Esophagus squamous epithelium (tissue), 5 donors: ENCODE measurements at regions not wholly inside any gene's neighbourhood (a gene's known extent, or its start where the extent isn't known, plus 50 kb on each side); places are given as distances from the start of the nearest gene placed in this dataset.

Experiments
- DNase-seq: peaks from one replicate; lab custom pipeline; 2025; lab: John Stamatoyannopoulos, UW
- H3K27ac ChIP-seq, 4 donors: fragments of 200-600 bp; sonication (generic); one replicate each; pipeline ENCODE4 v1.5.1; 2016 to 2019; ENCODE audit warnings: mild to moderate bottlenecking in 1 of 4
- H3K27me3 ChIP-seq, 4 donors: fragments of 200-600 bp; sonication (generic); 1 replicate in 3 of 4; 2 replicates in 1 of 4; pipeline versions ENCODE4 v1.5.1 to v1.6.0; 2017 to 2021; ENCODE audit warnings: antibody characterized with exemption in 1 of 4
- H3K36me3 ChIP-seq, 3 donors: fragments of 200-600 bp; sonication (generic); one replicate each; pipeline ENCODE4 v1.5.1; 2016 to 2019
- H3K4me1 ChIP-seq, 3 donors: fragments of 200-600 bp; sonication (generic); one replicate each; pipeline ENCODE4 v1.5.1; 2017 to 2019
- H3K4me3 ChIP-seq, 4 donors: fragments of 200-600 bp; sonication (generic); 1 replicate in 3 of 4; 2 replicates in 1 of 4; pipeline ENCODE4 v1.5.1; 2016 to 2019; ENCODE audit warnings: mild to moderate bottlenecking in 2 of 4, moderate library complexity in 1 of 4
- H3K9me3 ChIP-seq, 3 donors: fragments of 200-600 bp; sonication (generic); one replicate each; pipeline ENCODE4 v1.5.1; 2016 to 2019
- CTCF ChIP-seq, 6 experiments: fragments of 450-650 bp in 4 of 6; fragments of 200-600 bp in 2 of 6; sonication (generic) in 2 of 6; IDR thresholded peaks; one replicate each; pipeline ENCODE4 v1.5.1; 2016 to 2019; ENCODE audit warnings: antibody characterized with exemption in 6 of 6, mild to moderate bottlenecking in 4 of 6, moderate library complexity in 4 of 6
- POLR2A ChIP-seq, 4 donors: fragments of 450-650 bp; IDR thresholded peaks; one replicate each; pipeline ENCODE4 v1.6.1; 2017; ENCODE audit warnings: antibody characterized with exemption in 4 of 4, mild to moderate bottlenecking in 4 of 4, moderate library complexity in 3 of 4
- WGBS, 2 donors: methylation state at CpG; one replicate each; pipeline ENCODE4 v1.1.5; 2018; 5-methylcytosine and 5-hydroxymethylcytosine counted together
- intact Hi-C: fragments of 100-400 bp; cut with DNase I; formaldehyde crosslinking; loops from one replicate; pipeline ENCODE4 v1.15.0; 2022
- donor health status: DM: yes; HTN: yes; CAD: no.

- no peak overlapping the region for H3K4me3 ChIP-seq
- H3K9me3 ChIP-seq, result peaks cover 0 to 5% (median 0%) of the 10 kb centered on the region in 3 donors
- peaks cover 0 to 11% (median 9%) of the 10 kb centered on the region in 3 donors for H3K4me1 ChIP-seq
- H3K27me3 ChIP-seq, result no peaks in the 10 kb centered on the region
- H3K27ac ChIP-seq, result no peak overlapping the region
- DNase-seq, result no peak
- no peaks in the 10 kb centered on the region for H3K36me3 ChIP-seq
- no peak for TF ChIP-seq CTCF (IDR thresholded peaks at IDR 0.05)
- no peak for TF ChIP-seq POLR2A (IDR thresholded peaks at IDR 0.05)
- WGBS, 2 donors, result 88 to 92% methylated on average over 4 of the region's 4 CpGs
- intact Hi-C loops, result no loop called here
Measured at GRCh38 chr3:72494130-72494529, 354.1 kb downstream of the SHQ1 start.

- H3K4me1 ChIP-seq, result peaks cover 0 to 17% (median 9%) of the 10 kb centered on the region in 3 donors
- H3K36me3 ChIP-seq, result no peaks in the 10 kb centered on the region
- DNase-seq, result no peak
- WGBS, 2 donors, result 30% methylated on average over 2 of the region's 2 CpGs; no CpG with 5 or more reads in 1 of the 2 donors
- intact Hi-C loops, result no loop called here
- no peak overlapping the region for H3K27ac ChIP-seq
- H3K4me3 ChIP-seq, result no peak overlapping the region
- no peak for TF ChIP-seq POLR2A (IDR thresholded peaks at IDR 0.05)
- TF ChIP-seq CTCF (IDR thresholded peaks at IDR 0.05), result no peak
- H3K9me3 ChIP-seq, result peaks cover 0 to 5% (median 0%) of the 10 kb centered on the region in 3 donors
- H3K27me3 ChIP-seq, result no peaks in the 10 kb centered on the region
Measured at GRCh38 chr3:72492240-72492639, 356.0 kb downstream of the SHQ1 start.

GRCh38 chr3:72490688-72491435 lies 357.4 kb downstream of the SHQ1 start:
- intact Hi-C loops, result no loop called here
- Histone ChIP-seq H3K9me3 (peaks cover 0 to 5% (median 0%) of the 10 kb centered on the region in 3 donors), H3K27ac (no peak overlapping the region), H3K36me3 (no peaks in the 10 kb centered on the region), H3K4me3 (no peak overlapping the region), H3K4me1 (peaks cover 0 to 28% (median 15%) of the 10 kb centered on the region in 3 donors), H3K27me3 (no peaks in the 10 kb centered on the region)
- no peak for DNase-seq
- TF ChIP-seq POLR2A (IDR thresholded peaks at IDR 0.05) (no peak), CTCF (IDR thresholded peaks at IDR 0.05) (no peak)
- WGBS, 2 donors, result 48 to 63% methylated on average over 6 of the region's 6 CpGs

- no peak overlapping the region for H3K4me3 ChIP-seq
- H3K9me3 ChIP-seq, result peaks cover 0 to 5% (median 0%) of the 10 kb centered on the region in 3 donors
- no peak overlapping the region for H3K27ac ChIP-seq
- peaks cover 0 to 33% (median 15%) of the 10 kb centered on the region in 3 donors for H3K4me1 ChIP-seq
- intact Hi-C loops, result no loop called here
- no peak for TF ChIP-seq CTCF (IDR thresholded peaks at IDR 0.05)
- no peak for TF ChIP-seq POLR2A (IDR thresholded peaks at IDR 0.05)
- WGBS, 2 donors, result 90 to 92% methylated on average over 5 to 7 of the region's 7 CpGs
- DNase-seq, result no peak
- H3K36me3 ChIP-seq, result no peaks in the 10 kb centered on the region
- no peaks in the 10 kb centered on the region for H3K27me3 ChIP-seq
Measured at GRCh38 chr3:72489901-72490300, 358.3 kb downstream of the SHQ1 start.

GRCh38 chr3:72488738-72489035 lies 359.6 kb downstream of the SHQ1 start:
- H3K27ac ChIP-seq, result no peak overlapping the region
- intact Hi-C loops, result no loop called here
- TF ChIP-seq POLR2A (IDR thresholded peaks at IDR 0.05) (no peak), CTCF (IDR thresholded peaks at IDR 0.05) (no peak)

More at GRCh38 chr3:72488738-72489035, 359.6 kb downstream of the SHQ1 start:
- no peak for DNase-seq
- Histone ChIP-seq H3K36me3 (no peaks in the 10 kb centered on the region), H3K9me3 (no peaks in the 10 kb centered on the region), H3K4me3 (no peak overlapping the region), H3K4me1 (peaks cover 0 to 33% (median 15%) of the 10 kb centered on the region in 3 donors), H3K27me3 (no peaks in the 10 kb centered on the region)
- whole genome bisulfite sequencing, 2 donors, result 92 to 94% methylated on average over 5 of the region's 5 CpGs
